Transverse colon (tissue), 4 donors: ENCODE measurements at regions not wholly inside any gene's neighbourhood (a gene's known extent, or its start where the extent isn't known, plus 50 kb on each side); places are given as distances from the start of the nearest gene placed in this dataset.

ENCODE experiments used
- CTCF ChIP-seq, 5 experiments: fragments of 200-600 bp in 3 of 5; fragments of 450-650 bp in 2 of 5; sonication (generic) in 3 of 5; IDR thresholded peaks; 1 replicate in 2 of 5; 2 replicates in 3 of 5; pipeline ENCODE4 v1.5.1; 2016 to 2017; ENCODE audit warnings: antibody characterized with exemption in 5 of 5, inconsistent platforms in 3 of 5, mild to moderate bottlenecking in 2 of 5, moderate library complexity in 1 of 5
- POLR2A ChIP-seq: fragments of 450-650 bp; IDR thresholded peaks from one replicate; pipeline ENCODE4 v1.6.1; 2016; ENCODE audit warnings: antibody characterized with exemption, mild to moderate bottlenecking, moderate library complexity
- POLR2AphosphoS5 ChIP-seq, 3 donors: sonication (generic); formaldehyde crosslinking; IDR thresholded peaks; one replicate each; pipeline ENCODE4 v1.6.1; 2016; ENCODE audit warnings: antibody characterized with exemption in 3 of 3

- TF ChIP-seq CTCF (IDR thresholded peaks at IDR 0.05) (no peak), POLR2AphosphoS5 (IDR thresholded peaks at IDR 0.05) (peak in 1 of 3 donors; percentile 36), POLR2A (no peak)
Measured at GRCh38 chr18:1483385-1483784, 578.7 kb downstream of the ADCYAP1 start.
